Kidney (tissue), 13 donors: ENCODE measurements at regions not wholly inside any gene's neighbourhood (a gene's known extent, or its start where the extent isn't known, plus 50 kb on each side); places are given as distances from the start of the nearest gene placed in this dataset.

Experiments used
- DNase-seq, 5 donors: peaks; one replicate each; pipeline ENCODE4 v3.0.0-alpha.2; 2013 to 2020
- FAIRE-seq: peaks from 2 replicates; lab custom pipeline; 2012; peaks lifted over from hg19 to GRCh38; lab: Jason Lieb, UNC
- H3K27ac ChIP-seq, 2 donors: one replicate each; pipeline ENCODE4 v1.7.0; 2013; ENCODE audit warnings: low read depth in 2 of 2, low read length in 2 of 2, inconsistent platforms in 1 of 2
- H3K27me3 ChIP-seq: one replicate; pipeline ENCODE4 v1.7.1; 2013; ENCODE audit warnings: low read length, inconsistent platforms; ENCODE audit not compliant: control insufficient read depth, insufficient read depth
- H3K36me3 ChIP-seq, 3 donors: one replicate each; pipeline versions ENCODE4 v1.7.0 to v1.7.1; 2013; ENCODE audit warnings: low read length in 3 of 3, control low read depth in 1 of 3, inconsistent platforms in 1 of 3; ENCODE audit not compliant: insufficient read depth in 3 of 3, control insufficient read depth in 2 of 3
- H3K4me1 ChIP-seq, 3 donors: one replicate each; pipeline versions ENCODE4 v1.7.0 to v1.7.1; 2013; ENCODE audit warnings: low read length in 3 of 3, inconsistent platforms in 1 of 3, low read depth in 1 of 3; ENCODE audit not compliant: control insufficient read depth in 2 of 3, insufficient read depth in 2 of 3
- H3K4me3 ChIP-seq, 3 donors: one replicate each; pipeline versions ENCODE4 v1.7.0 to v1.8.1; 2013; ENCODE audit warnings: low read length in 3 of 3, control low read depth in 1 of 3, inconsistent platforms in 1 of 3
- H3K9ac ChIP-seq, 3 donors: one replicate each; pipeline versions ENCODE4 v1.7.0 to v1.7.1; 2013; ENCODE audit warnings: low read length in 3 of 3, control low read depth in 1 of 3, inconsistent platforms in 1 of 3
- H3K9me3 ChIP-seq, 3 donors: one replicate each; pipeline versions ENCODE4 v1.7.0 to v1.7.1; 2013; ENCODE audit warnings: low read length in 3 of 3, control low read depth in 1 of 3, inconsistent platforms in 1 of 3; ENCODE audit not compliant: control insufficient read depth in 2 of 3, insufficient read depth in 1 of 3
- CTCF ChIP-seq: IDR thresholded peaks from 3 replicates; pipeline ENCODE4 v1.5.1; 2012; ENCODE audit warnings: mild to moderate bottlenecking, moderate library complexity, borderline replicate concordance; ENCODE audit not compliant: insufficient read depth; ENCODE audit errors: extremely low read depth
- intact Hi-C: fragments of 100-400 bp; cut with DNase I; formaldehyde crosslinking; loops from one replicate; pipeline ENCODE4 v1.11.1; 2022
- donor health status: control.
- donor health status: control.
- donor health status: control.
- donor health status: control.
- donor health status: control.
- donor health status: DM: yes; HTN: yes; CAD: no.
- donor health status: Normal renal cell carcinoma (clear cell type).

- no peak overlapping the region for H3K27ac ChIP-seq
- no peak overlapping the region for H3K9ac ChIP-seq
- no peak for DNase-seq
- no peak overlapping the region for H3K4me3 ChIP-seq
- H3K4me1 ChIP-seq, result no peaks in the 10 kb centered on the region
- no peaks in the 10 kb centered on the region for H3K27me3 ChIP-seq
- H3K9me3 ChIP-seq, result peaks cover 0 to 9% (median 0%) of the 10 kb centered on the region in 3 donors
- intact Hi-C loops, result no loop called here
- no peaks in the 10 kb centered on the region for H3K36me3 ChIP-seq
- no peak for TF ChIP-seq CTCF
- FAIRE-seq, result no peak
Observed at GRCh38 chr9:73743826-73744225, 592.2 kb downstream of the ANXA1 start.

- TF ChIP-seq CTCF, result no peak
Observed at GRCh38 chr9:73745598-73745997, 593.9 kb downstream of the ANXA1 start.

GRCh38 chr9:73753171-73753570 lies 601.5 kb downstream of the ANXA1 start:
- Histone ChIP-seq H3K36me3 (no peaks in the 10 kb centered on the region), H3K9ac (no peak overlapping the region), H3K9me3 (no peaks in the 10 kb centered on the region), H3K27ac (no peak overlapping the region), H3K4me3 (no peak overlapping the region), H3K4me1 (no peaks in the 10 kb centered on the region), H3K27me3 (no peaks in the 10 kb centered on the region)
- no peak for TF ChIP-seq CTCF
- DNase-seq (no peak), FAIRE-seq (no peak)
- intact Hi-C loops, result no loop called here

More at GRCh38 chr9:73745598-73745997, 593.9 kb downstream of the ANXA1 start:
- H3K4me3 ChIP-seq, result no peak overlapping the region
- no peak overlapping the region for H3K27ac ChIP-seq
- no peak for DNase-seq
- H3K4me1 ChIP-seq, result no peaks in the 10 kb centered on the region
- no peak overlapping the region for H3K9ac ChIP-seq
- H3K27me3 ChIP-seq, result no peaks in the 10 kb centered on the region
- intact Hi-C loops, result no loop called here
- no peaks in the 10 kb centered on the region for H3K36me3 ChIP-seq
- FAIRE-seq, result no peak
- H3K9me3 ChIP-seq, result peaks cover 0 to 9% (median 0%) of the 10 kb centered on the region in 3 donors

- Histone ChIP-seq H3K9me3 (no peaks in the 10 kb centered on the region), H3K27me3 (no peaks in the 10 kb centered on the region), H3K4me3 (no peak overlapping the region), H3K9ac (no peak overlapping the region), H3K27ac (no peak overlapping the region), H3K36me3 (no peaks in the 10 kb centered on the region), H3K4me1 (no peaks in the 10 kb centered on the region)
- DNase-seq, result peak in 1 of 5 donors; percentile 45
- no peak for TF ChIP-seq CTCF
- no peak for FAIRE-seq
- intact Hi-C loops, result no loop called here
Observed at GRCh38 chr9:73761905-73762304, 610.2 kb downstream of the ANXA1 start.
